ENCODE measurements at regions not wholly inside any gene's neighbourhood (a gene's known extent, or its start where the extent isn't known, plus 50 kb on each side); places are given as distances from the start of the nearest gene placed in this dataset.

DNA sequence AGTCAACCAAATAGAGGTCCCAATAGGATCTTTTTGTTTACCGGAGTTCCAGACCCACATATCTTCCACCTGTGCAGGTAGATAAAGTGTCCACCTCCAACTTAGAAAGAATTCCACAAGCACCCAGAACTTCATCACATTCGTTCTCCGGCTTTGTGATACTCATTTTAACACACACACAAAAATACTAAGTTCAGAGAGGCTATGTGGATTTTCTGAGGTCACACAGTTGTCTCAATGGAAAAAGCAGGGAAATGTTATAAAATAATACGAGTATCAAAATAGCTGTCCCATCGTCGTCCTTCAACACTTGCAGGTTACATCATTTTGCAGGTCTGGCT lies 137.5 kb downstream of the TMCO5A start:
- TF ChIP-seq TAF1 (IDR thresholded peaks at IDR 0.05; ENCODE audit: low read depth, low read length), result no peak
- TF ChIP-seq POU2F2 (IDR thresholded peaks at IDR 0.05; ENCODE audit: low read depth, low read length), result no peak
- no peak for TF ChIP-seq SPI1 (IDR thresholded peaks at IDR 0.05; ENCODE audit: low read depth, low read length)
- no peak for TF ChIP-seq POLR2A (IDR thresholded peaks at IDR 0.05; ENCODE audit: low read depth, low read length)
- no peak for TF ChIP-seq POLR2AphosphoS5 (IDR thresholded peaks at IDR 0.05; ENCODE audit: low read depth, low read length)
- TF ChIP-seq PAX5 (IDR thresholded peaks at IDR 0.05; ENCODE audit: insufficient read depth, low read length, severe bottlenecking), result no peak

All from GM12891 (cell line).